ENCODE measurements at regions not wholly inside any gene's neighbourhood (a gene's known extent, or its start where the extent isn't known, plus 50 kb on each side); places are given as distances from the start of the nearest gene placed in this dataset.
"Not testable (repeated sequence)": the region's sequence is repeated elsewhere in the genome, so short reads cannot be mapped to it uniquely, and the experiment has no call there.

DNA sequence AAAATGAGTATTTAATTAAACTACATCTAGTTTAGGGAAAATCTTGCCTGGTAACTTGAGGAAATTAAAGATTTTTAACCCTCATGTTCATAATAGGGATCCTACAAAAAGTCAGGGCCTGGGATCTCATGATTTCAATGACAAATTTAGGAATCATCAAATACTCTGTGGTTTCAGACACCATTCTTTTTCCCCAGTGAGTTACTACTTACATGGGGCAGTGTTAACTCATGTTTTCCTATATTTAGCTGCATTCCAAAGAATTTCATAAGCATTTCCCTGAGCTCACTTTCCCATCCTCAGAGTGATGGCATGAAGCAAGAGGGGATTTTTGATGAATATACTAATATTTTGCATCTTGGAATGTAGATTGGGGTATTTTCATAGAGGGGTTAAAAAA, 321.7 kb downstream of the CENPW start:
- H3K4me3 ChIP-seq (ENCODE audit: low read length) = no peak overlapping the region
- no peaks in the 10 kb centered on the region for H3K27me3 ChIP-seq (ENCODE audit: control insufficient read depth, insufficient read depth, low read length)
- no peaks in the 10 kb centered on the region for H3K36me3 ChIP-seq (ENCODE audit: control insufficient read depth, insufficient read depth, low read length)
- DNase-seq = no peak
- no peaks in the 10 kb centered on the region for H3K4me1 ChIP-seq (ENCODE audit: control insufficient read depth, insufficient read depth, low read length)
- no peaks in the 10 kb centered on the region for H3K9me3 ChIP-seq (replicated peaks; ENCODE audit: control insufficient read depth, low read depth, low read length)
- H3K27ac ChIP-seq (ENCODE audit: low read length) = no peak overlapping the region

DNA sequence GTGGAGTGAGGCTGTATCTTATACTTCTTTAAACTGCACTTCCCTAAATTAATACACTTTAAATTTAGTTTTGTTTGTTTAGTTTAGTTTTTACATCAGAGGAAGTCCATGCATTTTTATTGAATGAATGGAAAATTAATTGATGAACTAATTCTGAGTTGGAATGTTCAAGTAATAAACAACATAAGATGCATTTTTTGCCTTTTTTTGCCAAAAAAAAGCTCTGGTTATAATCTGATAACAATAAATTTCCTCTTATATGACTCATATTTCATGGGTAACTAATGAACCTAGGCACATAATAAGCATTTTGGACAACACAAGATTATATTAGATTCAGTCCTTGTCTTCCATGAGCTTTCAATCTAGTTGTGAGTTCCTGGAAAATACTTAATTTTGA, 323.1 kb downstream of the CENPW start:
- no peaks in the 10 kb centered on the region for H3K9me3 ChIP-seq (replicated peaks; ENCODE audit: control insufficient read depth, low read depth, low read length)
- no peak overlapping the region for H3K27ac ChIP-seq (ENCODE audit: low read length)
- no peaks in the 10 kb centered on the region for H3K27me3 ChIP-seq (ENCODE audit: control insufficient read depth, insufficient read depth, low read length)

DNA sequence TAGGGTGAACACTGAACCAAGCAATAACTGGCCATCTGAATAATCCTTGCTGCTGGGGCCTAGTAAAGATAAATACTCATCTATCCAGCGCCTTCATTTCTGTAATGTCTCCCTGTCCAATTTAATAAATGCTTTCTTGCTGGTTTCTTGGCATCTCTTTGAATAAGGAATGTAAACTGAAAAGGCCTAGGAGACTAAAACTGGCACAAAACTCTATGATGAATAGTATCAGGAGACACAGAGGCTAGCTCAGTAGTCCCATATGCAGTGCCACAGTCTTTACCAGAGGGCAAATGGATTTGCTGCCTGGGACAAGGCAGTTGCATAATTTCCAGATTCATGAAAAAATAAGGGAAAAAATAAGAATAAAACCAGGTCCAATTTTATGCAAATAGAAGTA, 324.4 kb downstream of the CENPW start:
- Histone ChIP-seq H3K27me3 (ENCODE audit: control insufficient read depth, insufficient read depth, low read length) (no peaks in the 10 kb centered on the region), H3K4me3 (ENCODE audit: low read length) (no peak overlapping the region), H3K27ac (ENCODE audit: low read length) (no peak overlapping the region), H3K9me3 (replicated peaks; ENCODE audit: control insufficient read depth, low read depth, low read length) (no peaks in the 10 kb centered on the region), H3K4me1 (ENCODE audit: control insufficient read depth, insufficient read depth, low read length) (no peaks in the 10 kb centered on the region), H3K36me3 (ENCODE audit: control insufficient read depth, insufficient read depth, low read length) (no peaks in the 10 kb centered on the region)
- WGBS (ENCODE audit: insufficient coverage) = no CpG with 5 or more reads among the region's 1 CpG
- no peak for DNase-seq

More for the DNA sequence above, 323.1 kb downstream of the CENPW start:
- no peak for DNase-seq
- no peaks in the 10 kb centered on the region for H3K4me1 ChIP-seq (ENCODE audit: control insufficient read depth, insufficient read depth, low read length)
- H3K4me3 ChIP-seq (ENCODE audit: low read length) = no peak overlapping the region
- no peaks in the 10 kb centered on the region for H3K36me3 ChIP-seq (ENCODE audit: control insufficient read depth, insufficient read depth, low read length)

DNA sequence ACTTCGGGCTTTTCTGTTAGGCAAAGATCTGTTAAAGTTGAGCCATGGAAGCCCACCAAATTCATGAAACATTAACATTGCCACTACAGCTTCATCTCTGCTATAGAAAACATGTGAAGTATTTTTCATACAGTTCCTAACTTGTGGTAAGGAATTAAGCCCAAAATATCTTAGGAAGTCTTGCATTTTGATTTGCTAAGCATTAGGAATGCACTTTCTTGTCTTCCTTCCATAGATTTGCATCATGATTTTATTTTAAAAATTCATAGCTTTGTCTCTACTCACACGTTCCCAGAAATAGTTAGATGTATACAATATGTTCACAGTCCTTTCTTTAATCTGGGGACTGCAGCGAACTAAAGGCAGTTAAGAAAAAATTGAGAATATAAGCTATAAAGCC, 325.6 kb downstream of the CENPW start:
- H3K27ac ChIP-seq (ENCODE audit: low read length) = no peak overlapping the region
- no peaks in the 10 kb centered on the region for H3K36me3 ChIP-seq (ENCODE audit: control insufficient read depth, insufficient read depth, low read length)
- H3K4me3 ChIP-seq (ENCODE audit: low read length) = no peak overlapping the region
- no peaks in the 10 kb centered on the region for H3K4me1 ChIP-seq (ENCODE audit: control insufficient read depth, insufficient read depth, low read length)
- WGBS (ENCODE audit: insufficient coverage) = no CpG with 5 or more reads among the region's 3 CpGs
- no peaks in the 10 kb centered on the region for H3K27me3 ChIP-seq (ENCODE audit: control insufficient read depth, insufficient read depth, low read length)
- no peaks in the 10 kb centered on the region for H3K9me3 ChIP-seq (replicated peaks; ENCODE audit: control insufficient read depth, low read depth, low read length)
- no peak for DNase-seq

DNA sequence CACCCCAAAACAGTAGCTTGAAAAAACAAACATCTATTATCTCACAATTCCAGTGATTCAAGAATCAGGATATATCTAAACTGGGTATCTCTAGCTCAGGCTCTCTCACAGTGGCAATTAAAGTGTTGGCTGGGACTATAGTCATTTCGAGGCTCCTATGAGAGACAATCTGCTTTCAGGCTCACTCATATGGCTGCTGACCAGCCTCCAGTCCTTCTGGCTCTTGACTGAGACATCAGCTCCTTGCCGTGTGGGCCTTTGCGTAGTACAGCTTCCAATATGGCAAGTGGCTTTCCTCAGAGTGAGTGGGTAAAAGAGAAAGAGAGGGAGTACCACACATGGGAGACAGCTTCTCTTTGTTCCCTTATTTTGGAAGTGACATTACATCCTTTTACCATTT, 327.2 kb downstream of the CENPW start:
- Histone ChIP-seq H3K27ac (ENCODE audit: low read length) (no peak overlapping the region), H3K27me3 (ENCODE audit: control insufficient read depth, insufficient read depth, low read length) (no peaks in the 10 kb centered on the region), H3K9me3 (replicated peaks; ENCODE audit: control insufficient read depth, low read depth, low read length) (peaks cover 2% of the 10 kb centered on the region), H3K4me1 (ENCODE audit: control insufficient read depth, insufficient read depth, low read length) (no peaks in the 10 kb centered on the region), H3K4me3 (ENCODE audit: low read length) (no peak overlapping the region), H3K36me3 (ENCODE audit: control insufficient read depth, insufficient read depth, low read length) (no peaks in the 10 kb centered on the region)
- no peak for DNase-seq
- no CpG with 5 or more reads among the region's 3 CpGs for WGBS (ENCODE audit: insufficient coverage)

DNA sequence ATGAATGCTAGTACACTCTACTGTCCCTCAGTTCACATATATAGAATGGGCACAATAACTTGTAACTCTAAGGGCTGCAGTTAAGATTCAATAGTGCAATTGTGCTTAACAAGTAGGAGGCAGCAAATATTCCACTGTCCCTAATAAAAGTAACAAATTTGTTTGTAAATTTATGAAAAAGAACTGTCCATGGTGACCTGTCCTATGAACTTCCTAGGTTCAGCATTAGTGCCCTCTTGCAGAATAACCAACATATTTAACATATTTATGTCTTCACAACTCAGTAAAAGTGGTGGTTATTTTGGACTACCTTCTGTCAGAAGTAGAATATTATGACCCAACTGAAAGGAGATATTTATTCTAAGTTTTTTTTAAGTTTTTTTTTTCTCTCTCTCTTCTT, 327.8 kb downstream of the CENPW start:
- no peak for DNase-seq
- H3K4me3 ChIP-seq (ENCODE audit: low read length) = no peak overlapping the region
- H3K4me1 ChIP-seq (ENCODE audit: control insufficient read depth, insufficient read depth, low read length) = no peaks in the 10 kb centered on the region
- peaks cover 2% of the 10 kb centered on the region for H3K9me3 ChIP-seq (replicated peaks; ENCODE audit: control insufficient read depth, low read depth, low read length)
- no peaks in the 10 kb centered on the region for H3K36me3 ChIP-seq (ENCODE audit: control insufficient read depth, insufficient read depth, low read length)
- no peaks in the 10 kb centered on the region for H3K27me3 ChIP-seq (ENCODE audit: control insufficient read depth, insufficient read depth, low read length)
- no peak overlapping the region for H3K27ac ChIP-seq (ENCODE audit: low read length)

DNA sequence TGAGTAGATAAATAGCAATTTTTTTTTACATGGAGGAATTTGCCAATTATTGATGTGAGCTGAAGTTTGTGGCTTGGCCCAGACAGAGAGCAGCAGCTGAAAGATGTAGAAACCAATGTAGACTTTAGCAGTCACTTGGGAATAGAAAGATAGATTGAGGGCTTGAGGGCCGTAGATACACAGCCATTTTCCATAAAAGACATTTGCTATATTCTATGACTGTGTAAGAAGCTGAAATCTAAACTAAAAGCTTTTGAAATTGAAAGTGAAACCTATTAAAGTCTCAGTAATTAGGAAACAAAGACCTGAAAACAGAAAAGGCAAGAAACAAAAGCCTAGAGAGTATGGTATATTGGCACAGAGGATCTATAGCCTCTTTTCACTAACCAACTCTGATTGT, 332.7 kb downstream of the CENPW start:
- Histone ChIP-seq H3K4me1 (ENCODE audit: control insufficient read depth, insufficient read depth, low read length) (no peaks in the 10 kb centered on the region), H3K27ac (ENCODE audit: low read length) (no peak overlapping the region), H3K27me3 (ENCODE audit: control insufficient read depth, insufficient read depth, low read length) (no peaks in the 10 kb centered on the region), H3K4me3 (ENCODE audit: low read length) (no peak overlapping the region), H3K9me3 (replicated peaks; ENCODE audit: control insufficient read depth, low read depth, low read length) (peaks cover 2% of the 10 kb centered on the region), H3K36me3 (ENCODE audit: control insufficient read depth, insufficient read depth, low read length) (no peaks in the 10 kb centered on the region)
- DNase-seq = peak; percentile 24
- WGBS (ENCODE audit: insufficient coverage) = no CpG with 5 or more reads among the region's 1 CpG

DNA sequence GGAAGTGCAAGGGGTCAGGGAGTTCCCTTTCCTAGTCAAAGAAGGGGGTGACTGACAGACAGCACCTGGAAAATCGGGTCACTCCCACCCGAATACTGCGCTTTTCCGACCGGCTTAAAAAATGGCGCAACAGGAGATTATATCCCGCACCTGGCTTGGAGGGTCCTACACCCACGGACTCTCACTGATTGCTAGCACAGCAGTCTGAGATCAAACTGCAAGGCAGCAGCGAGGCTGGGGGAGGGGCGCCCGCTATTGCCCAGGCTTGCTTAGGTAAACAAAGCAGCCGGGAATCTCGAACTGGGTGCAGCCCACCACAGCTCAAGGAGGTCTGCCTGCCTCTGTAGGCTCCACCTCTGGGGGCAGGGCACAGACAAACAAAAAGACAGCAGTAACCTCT, 333.8 kb downstream of the CENPW start:
- H3K9me3 ChIP-seq (replicated peaks; ENCODE audit: control insufficient read depth, low read depth, low read length); H3K4me3 ChIP-seq (ENCODE audit: low read length); H3K36me3 ChIP-seq (ENCODE audit: control insufficient read depth, insufficient read depth, low read length); H3K27me3 ChIP-seq (ENCODE audit: control insufficient read depth, insufficient read depth, low read length); H3K27ac ChIP-seq (ENCODE audit: low read length); DNase-seq; H3K4me1 ChIP-seq (ENCODE audit: control insufficient read depth, insufficient read depth, low read length): not testable (repeated sequence)
- 88% methylated on average over 10 of the region's 13 CpGs for WGBS (ENCODE audit: insufficient coverage)

DNA sequence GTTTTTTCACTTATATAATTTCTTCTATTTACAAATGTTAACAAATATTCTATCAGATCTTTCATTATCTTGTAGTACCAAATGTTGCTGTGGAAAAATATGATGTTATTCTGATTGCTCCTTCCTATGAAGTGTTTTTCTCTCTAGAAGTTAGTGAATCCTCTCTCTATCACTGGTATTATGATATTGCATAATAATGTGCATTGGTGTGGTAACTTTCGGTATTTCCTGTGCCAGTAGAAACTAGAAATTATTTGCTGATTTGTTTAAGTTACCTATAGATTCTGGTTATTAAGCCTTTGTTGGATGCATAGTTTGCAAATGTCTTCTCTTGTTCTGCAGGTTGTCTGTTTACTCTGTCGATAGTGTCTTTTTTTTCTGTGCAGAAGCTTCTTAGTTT, 342.5 kb downstream of the CENPW start:
- Histone ChIP-seq H3K9me3 (replicated peaks; ENCODE audit: control insufficient read depth, low read depth, low read length) (peaks cover 4% of the 10 kb centered on the region), H3K4me3 (ENCODE audit: low read length) (no peak overlapping the region), H3K36me3 (ENCODE audit: control insufficient read depth, insufficient read depth, low read length) (no peaks in the 10 kb centered on the region), H3K4me1 (ENCODE audit: control insufficient read depth, insufficient read depth, low read length) (no peaks in the 10 kb centered on the region), H3K27ac (ENCODE audit: low read length) (no peak overlapping the region), H3K27me3 (ENCODE audit: control insufficient read depth, insufficient read depth, low read length) (no peaks in the 10 kb centered on the region)
- DNase-seq = no peak
- no CpG with 5 or more reads among the region's 2 CpGs for WGBS (ENCODE audit: insufficient coverage)

DNA sequence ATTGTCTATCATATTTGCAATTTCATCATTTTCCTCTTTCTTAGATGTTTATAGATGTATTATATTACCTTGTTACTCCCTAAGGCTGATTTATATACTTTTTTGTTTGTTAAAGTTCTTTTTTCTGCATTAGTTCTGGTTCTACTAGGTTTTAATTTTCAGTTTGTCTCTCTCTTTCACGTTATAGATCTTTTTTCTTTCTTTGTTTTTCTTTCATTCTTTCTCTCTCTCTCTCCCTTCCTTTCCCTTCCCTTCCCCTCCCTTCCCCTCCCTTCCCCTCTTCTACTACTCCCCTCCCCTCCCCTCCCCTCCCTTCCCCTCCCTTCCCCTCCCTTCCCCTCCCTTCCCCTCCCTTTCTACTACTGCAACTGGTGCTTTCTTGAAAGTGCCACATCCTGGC, 345.3 kb downstream of the CENPW start:
- DNase-seq = no peak
- H3K36me3 ChIP-seq (ENCODE audit: control insufficient read depth, insufficient read depth, low read length) = no peaks in the 10 kb centered on the region
- H3K27me3 ChIP-seq (ENCODE audit: control insufficient read depth, insufficient read depth, low read length) = no peaks in the 10 kb centered on the region
- peaks cover 4% of the 10 kb centered on the region for H3K9me3 ChIP-seq (replicated peaks; ENCODE audit: control insufficient read depth, low read depth, low read length)
- no peaks in the 10 kb centered on the region for H3K4me1 ChIP-seq (ENCODE audit: control insufficient read depth, insufficient read depth, low read length)
- no peak overlapping the region for H3K4me3 ChIP-seq (ENCODE audit: low read length)
- H3K27ac ChIP-seq (ENCODE audit: low read length) = no peak overlapping the region
- WGBS (ENCODE audit: insufficient coverage) = no CpG with 5 or more reads among the region's 1 CpG

DNA sequence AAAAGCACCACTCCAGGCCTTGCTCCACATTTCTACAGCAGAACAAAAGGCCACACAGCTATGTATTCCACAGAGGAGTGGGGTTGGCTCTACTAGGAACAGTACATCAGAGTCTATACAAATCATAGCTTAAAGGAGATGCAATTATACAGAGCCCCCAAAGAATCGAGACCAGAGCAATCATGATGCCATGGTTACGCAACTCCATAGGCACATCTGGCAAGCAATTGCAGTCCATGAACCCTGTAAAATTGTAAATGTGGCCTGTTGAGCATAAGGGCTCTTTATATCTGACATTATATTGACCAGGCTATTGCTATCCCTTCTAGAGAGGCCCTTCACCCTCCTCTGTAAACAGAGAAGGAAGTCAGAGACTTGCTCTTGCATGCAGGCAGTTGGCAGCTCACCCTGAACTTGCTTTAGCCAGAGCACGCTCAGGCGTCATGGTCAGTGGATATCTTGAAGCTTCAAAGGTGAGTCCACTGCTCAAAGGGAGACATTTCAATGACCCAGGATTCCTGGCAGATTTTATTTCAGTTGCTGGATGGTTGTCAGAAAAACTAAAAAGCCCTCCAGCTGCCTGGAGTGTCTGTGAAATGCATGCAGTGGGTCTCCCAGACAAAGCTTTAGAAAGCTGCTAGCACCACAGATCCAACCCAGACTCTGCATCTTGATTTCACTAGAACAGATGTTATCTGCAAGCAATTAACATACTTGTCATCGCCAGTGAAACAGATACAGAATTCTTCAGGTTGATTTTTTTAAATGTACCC, 357.2 kb downstream of the CENPW start:
- WGBS (ENCODE audit: insufficient coverage) = 30% methylated on average over 3 of the region's 5 CpGs
- peak overlapping the region; percentile 8 for H3K27ac ChIP-seq (ENCODE audit: low read length)
- H3K27me3 ChIP-seq (ENCODE audit: control insufficient read depth, insufficient read depth, low read length) = no peaks in the 10 kb centered on the region
- peaks cover 4% of the 10 kb centered on the region for H3K4me1 ChIP-seq (ENCODE audit: control insufficient read depth, insufficient read depth, low read length)
- no peak overlapping the region for H3K4me3 ChIP-seq (ENCODE audit: low read length)
- H3K9me3 ChIP-seq (replicated peaks; ENCODE audit: control insufficient read depth, low read depth, low read length) = no peaks in the 10 kb centered on the region
- H3K36me3 ChIP-seq (ENCODE audit: control insufficient read depth, insufficient read depth, low read length) = no peaks in the 10 kb centered on the region
- peak; percentile 77 for DNase-seq

Data from muscle of leg (tissue), 3 donors.